ENCODE measurements at regions not wholly inside any gene's neighbourhood (a gene's known extent, or its start where the extent isn't known, plus 50 kb on each side); places are given as distances from the start of the nearest gene placed in this dataset.

DNA sequence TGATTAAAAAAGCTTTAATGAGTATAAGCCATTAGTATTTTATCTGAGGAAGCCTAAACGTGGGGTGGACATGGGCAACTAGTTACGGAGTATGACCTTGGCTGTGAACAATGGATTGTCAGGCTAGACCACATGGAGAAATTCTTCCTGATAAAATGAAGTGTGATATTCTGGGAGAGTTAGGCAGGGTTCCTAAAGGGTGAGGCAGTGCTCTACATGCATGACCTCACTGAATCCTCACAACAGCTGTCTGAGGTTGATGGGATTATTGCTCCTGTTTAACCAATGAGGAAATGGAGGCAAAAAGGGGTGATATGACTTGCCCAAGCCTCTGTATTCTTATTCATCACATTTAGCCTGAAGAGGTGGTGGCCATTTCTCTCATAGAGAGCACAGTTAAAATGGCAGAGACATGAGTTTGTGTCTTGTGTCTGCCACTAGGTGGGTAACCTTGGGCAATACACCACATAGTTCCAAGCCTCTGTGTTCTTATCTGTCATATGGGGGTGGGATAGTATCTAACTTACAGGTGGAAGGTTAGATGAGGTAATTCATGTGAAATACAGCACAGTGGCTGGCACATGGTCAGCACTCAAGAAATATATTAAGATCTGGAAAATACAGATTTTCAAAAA, 96.1 kb upstream of the NR3C1 start:
- no peak for DNase-seq (ENCODE audit: low read depth)
- POLR2A ChIA-PET = no interaction called here

DNA sequence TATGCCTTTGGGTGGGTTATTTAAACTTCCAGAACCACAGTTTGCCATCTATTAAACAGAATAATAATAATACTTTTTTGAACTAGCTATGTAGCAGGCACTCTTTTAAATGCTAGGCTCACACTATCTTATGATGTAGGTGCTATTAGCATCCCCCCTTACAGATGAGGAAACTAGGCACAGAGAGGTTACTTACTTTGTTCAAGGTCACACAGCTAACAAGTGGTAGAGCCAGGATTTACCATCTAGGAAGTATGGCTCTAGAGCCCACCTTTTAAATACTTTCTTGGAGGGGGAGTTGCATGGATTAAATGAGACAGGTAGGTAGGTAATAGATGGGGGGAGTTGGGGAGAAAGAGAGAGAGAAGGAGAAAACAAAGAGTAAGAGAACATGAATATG, 95.3 kb upstream of the NR3C1 start:
- Histone ChIP-seq H3K36me3 (ENCODE audit: control insufficient read depth, insufficient read depth, low read length) (no peaks in the 10 kb centered on the region), H3K27me3 (ENCODE audit: control insufficient read depth, insufficient read depth, low read length) (no peaks in the 10 kb centered on the region), H3K4me3 (ENCODE audit: low read depth, low read length) (no peak overlapping the region)
- CTCF ChIA-PET = interaction anchor here (1.1 kb wide), 1 partner anchor 257 kb away, joined by 3 read pairs; no protein-coding TSS in a partner anchor
- POLR2A ChIA-PET = no interaction called here
- TF ChIP-seq, protein P1, sequence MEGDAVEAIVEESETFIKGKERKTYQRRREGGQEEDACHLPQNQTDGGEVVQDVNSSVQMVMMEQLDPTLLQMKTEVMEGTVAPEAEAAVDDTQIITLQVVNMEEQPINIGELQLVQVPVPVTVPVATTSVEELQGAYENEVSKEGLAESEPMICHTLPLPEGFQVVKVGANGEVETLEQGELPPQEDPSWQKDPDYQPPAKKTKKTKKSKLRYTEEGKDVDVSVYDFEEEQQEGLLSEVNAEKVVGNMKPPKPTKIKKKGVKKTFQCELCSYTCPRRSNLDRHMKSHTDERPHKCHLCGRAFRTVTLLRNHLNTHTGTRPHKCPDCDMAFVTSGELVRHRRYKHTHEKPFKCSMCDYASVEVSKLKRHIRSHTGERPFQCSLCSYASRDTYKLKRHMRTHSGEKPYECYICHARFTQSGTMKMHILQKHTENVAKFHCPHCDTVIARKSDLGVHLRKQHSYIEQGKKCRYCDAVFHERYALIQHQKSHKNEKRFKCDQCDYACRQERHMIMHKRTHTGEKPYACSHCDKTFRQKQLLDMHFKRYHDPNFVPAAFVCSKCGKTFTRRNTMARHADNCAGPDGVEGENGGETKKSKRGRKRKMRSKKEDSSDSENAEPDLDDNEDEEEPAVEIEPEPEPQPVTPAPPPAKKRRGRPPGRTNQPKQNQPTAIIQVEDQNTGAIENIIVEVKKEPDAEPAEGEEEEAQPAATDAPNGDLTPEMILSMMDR (IDR thresholded peaks at IDR 0.05; ENCODE audit: insufficient read depth, low read depth, low read length) = no peak
- DNase-seq (ENCODE audit: low read depth) = no peak

More for the DNA sequence above, 96.1 kb upstream of the NR3C1 start:
- CTCF ChIA-PET = interaction anchor here (1.1 kb wide), 1 partner anchor 258 kb away, joined by 3 read pairs; no protein-coding TSS in a partner anchor
- TF ChIP-seq, protein P1 (IDR thresholded peaks at IDR 0.05; ENCODE audit: insufficient read depth, low read depth, low read length) = no peak
- H3K4me3 ChIP-seq (ENCODE audit: low read depth, low read length) = no peak overlapping the region
- H3K36me3 ChIP-seq (ENCODE audit: control insufficient read depth, insufficient read depth, low read length) = no peaks in the 10 kb centered on the region
- no peaks in the 10 kb centered on the region for H3K27me3 ChIP-seq (ENCODE audit: control insufficient read depth, insufficient read depth, low read length)

DNA sequence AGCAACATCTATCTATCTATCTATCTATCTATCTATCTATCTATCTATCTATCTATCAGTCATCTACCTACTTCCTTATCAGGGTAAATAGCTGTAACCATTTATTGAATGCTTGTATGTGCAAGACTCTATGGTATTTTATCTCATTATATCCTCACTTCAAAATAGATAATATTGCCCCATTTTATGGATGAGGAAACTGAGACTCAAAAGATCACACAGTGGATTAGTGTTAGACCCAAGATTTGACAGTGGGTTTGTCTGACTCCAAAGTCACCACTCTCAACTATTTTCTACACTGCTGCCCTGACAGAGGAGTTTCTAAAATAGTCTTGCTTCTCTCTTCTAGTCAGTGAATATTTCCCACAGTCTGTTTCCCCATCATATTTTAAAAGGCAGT, 94.3 kb upstream of the NR3C1 start:
- CTCF ChIA-PET = no interaction called here
- DNase-seq (ENCODE audit: low read depth) = no peak
- TF ChIP-seq, protein P1 (IDR thresholded peaks at IDR 0.05; ENCODE audit: insufficient read depth, low read depth, low read length) = no peak
- Histone ChIP-seq H3K36me3 (ENCODE audit: control insufficient read depth, insufficient read depth, low read length) (no peaks in the 10 kb centered on the region), H3K27me3 (ENCODE audit: control insufficient read depth, insufficient read depth, low read length) (no peaks in the 10 kb centered on the region), H3K4me3 (ENCODE audit: low read depth, low read length) (no peak overlapping the region)
- POLR2A ChIA-PET = interaction anchor here (0.5 kb wide), 1 partner anchor 503 kb away, joined by 4 read pairs; no protein-coding TSS in a partner anchor

DNA sequence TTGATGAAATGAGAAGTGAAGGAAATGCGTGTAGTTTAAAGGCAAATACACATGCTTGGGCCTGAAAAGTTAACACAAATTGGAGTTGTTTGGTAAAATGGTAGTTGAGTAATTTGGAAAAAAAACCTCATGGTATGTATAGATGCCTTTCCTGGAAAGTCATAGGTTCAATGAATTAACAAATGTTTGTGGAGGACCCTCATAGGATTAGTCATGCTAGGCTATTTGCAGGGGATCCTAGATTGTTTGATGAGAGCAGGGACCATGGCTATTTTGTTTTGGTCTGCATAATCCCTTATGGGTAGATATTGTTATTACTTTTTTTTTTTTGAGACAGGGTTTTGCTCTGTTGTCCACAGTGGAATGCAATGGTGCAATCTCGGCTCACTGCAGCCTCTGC, 93.5 kb upstream of the NR3C1 start:
- no peak for DNase-seq (ENCODE audit: low read depth)
- Histone ChIP-seq H3K36me3 (ENCODE audit: control insufficient read depth, insufficient read depth, low read length) (no peaks in the 10 kb centered on the region), H3K4me3 (ENCODE audit: low read depth, low read length) (no peak overlapping the region), H3K27me3 (ENCODE audit: control insufficient read depth, insufficient read depth, low read length) (no peaks in the 10 kb centered on the region)
- ChIA-PET CTCF (no interaction called here), POLR2A (no interaction called here)
- TF ChIP-seq, protein P1 (IDR thresholded peaks at IDR 0.05; ENCODE audit: insufficient read depth, low read depth, low read length) = no peak

DNA sequence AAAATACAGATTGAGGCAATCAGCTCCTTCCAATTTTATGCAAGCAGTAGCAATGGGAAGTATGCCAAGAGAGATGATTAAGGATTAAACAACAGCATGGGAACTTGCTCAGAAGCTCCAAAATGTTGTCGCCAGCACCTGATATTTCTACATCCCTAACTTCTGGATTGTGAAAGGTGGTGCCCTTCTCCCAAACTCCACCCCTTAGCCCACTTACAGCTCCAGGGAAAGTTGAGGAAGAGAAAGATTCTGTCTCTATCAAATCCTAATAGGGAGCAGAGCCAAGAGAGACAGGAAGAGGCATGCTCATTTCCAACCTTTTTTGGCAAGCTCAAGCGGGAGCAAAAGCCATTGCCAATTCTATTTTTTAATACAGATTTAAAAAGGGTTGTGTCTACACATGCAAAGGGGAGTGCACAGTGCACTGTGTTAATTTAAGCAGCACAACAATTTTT, 92.4 kb upstream of the NR3C1 start:
- H3K36me3 ChIP-seq (ENCODE audit: control insufficient read depth, insufficient read depth, low read length) = no peaks in the 10 kb centered on the region
- ChIA-PET POLR2A (no interaction called here), CTCF (interaction anchor here (0.6 to 1.3 kb wide), 4 partner anchors 9 to 670 kb away, joined by 3 to 4 read pairs (median 3); no protein-coding TSS in a partner anchor)
- DNase-seq (ENCODE audit: low read depth) = no peak
- no peaks in the 10 kb centered on the region for H3K27me3 ChIP-seq (ENCODE audit: control insufficient read depth, insufficient read depth, low read length)
- H3K4me3 ChIP-seq (ENCODE audit: low read depth, low read length) = no peak overlapping the region
- TF ChIP-seq, protein P1 (IDR thresholded peaks at IDR 0.05; ENCODE audit: insufficient read depth, low read depth, low read length) = no peak

All from BJ (cell line).